Type B pancreatic cell (in vitro differentiated cells): ENCODE measurements at regions not wholly inside any gene's neighbourhood (a gene's known extent, or its start where the extent isn't known, plus 50 kb on each side); places are given as distances from the start of the nearest gene placed in this dataset.

Experiments
- DNase-seq: peaks from one replicate; pipeline ENCODE4 v3.0.0; 2021; ENCODE audit warnings: mixed read lengths; ENCODE audit not compliant: unreplicated experiment; ENCODE audit errors: extremely low spot score
- H3K27ac Mint-ChIP-seq: 2 replicates; pipeline ENCODE4 v1.8.0; 2021; ENCODE audit warnings: mild to moderate bottlenecking, mixed read lengths
- H3K27me3 Mint-ChIP-seq: 2 replicates; pipeline ENCODE4 v1.8.0; 2021; ENCODE audit warnings: mixed read lengths
- H3K36me3 Mint-ChIP-seq: 2 replicates; pipeline ENCODE4 v1.8.0; 2021; ENCODE audit warnings: mixed read lengths
- H3K4me1 Mint-ChIP-seq: one replicate; pipeline ENCODE4 v1.8.0; 2021; ENCODE audit warnings: mixed read lengths; ENCODE audit not compliant: unreplicated experiment
- H3K4me3 Mint-ChIP-seq: 2 replicates; pipeline ENCODE4 v1.8.0; 2021; ENCODE audit warnings: mild to moderate bottlenecking, mixed read lengths
- H3K9me3 Mint-ChIP-seq: 2 replicates; pipeline ENCODE4 v1.8.0; 2021; ENCODE audit warnings: mixed read lengths
- TF ChIP-seq, protein P1 (sequence below): fragments of 200-600 bp; sonication (generic); conservative IDR thresholded peaks from 2 replicates; pipeline ENCODE4 v1.5.0; 2021; ENCODE audit warnings: antibody characterized with exemption, mild to moderate bottlenecking

- no peak for DNase-seq
- peaks cover under 1% of the 10 kb centered on the region for H3K36me3 Mint-ChIP-seq
- peaks cover 9% of the 10 kb centered on the region for H3K27me3 Mint-ChIP-seq
- no peaks in the 10 kb centered on the region for H3K9me3 Mint-ChIP-seq
- TF ChIP-seq, protein P1, sequence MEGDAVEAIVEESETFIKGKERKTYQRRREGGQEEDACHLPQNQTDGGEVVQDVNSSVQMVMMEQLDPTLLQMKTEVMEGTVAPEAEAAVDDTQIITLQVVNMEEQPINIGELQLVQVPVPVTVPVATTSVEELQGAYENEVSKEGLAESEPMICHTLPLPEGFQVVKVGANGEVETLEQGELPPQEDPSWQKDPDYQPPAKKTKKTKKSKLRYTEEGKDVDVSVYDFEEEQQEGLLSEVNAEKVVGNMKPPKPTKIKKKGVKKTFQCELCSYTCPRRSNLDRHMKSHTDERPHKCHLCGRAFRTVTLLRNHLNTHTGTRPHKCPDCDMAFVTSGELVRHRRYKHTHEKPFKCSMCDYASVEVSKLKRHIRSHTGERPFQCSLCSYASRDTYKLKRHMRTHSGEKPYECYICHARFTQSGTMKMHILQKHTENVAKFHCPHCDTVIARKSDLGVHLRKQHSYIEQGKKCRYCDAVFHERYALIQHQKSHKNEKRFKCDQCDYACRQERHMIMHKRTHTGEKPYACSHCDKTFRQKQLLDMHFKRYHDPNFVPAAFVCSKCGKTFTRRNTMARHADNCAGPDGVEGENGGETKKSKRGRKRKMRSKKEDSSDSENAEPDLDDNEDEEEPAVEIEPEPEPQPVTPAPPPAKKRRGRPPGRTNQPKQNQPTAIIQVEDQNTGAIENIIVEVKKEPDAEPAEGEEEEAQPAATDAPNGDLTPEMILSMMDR = no peak
- H3K4me1 Mint-ChIP-seq = peaks cover 5% of the 10 kb centered on the region
- no peak overlapping the region for H3K4me3 Mint-ChIP-seq
- H3K27ac Mint-ChIP-seq = no peak overlapping the region
Measured at GRCh38 chr12:95390192-95390591, 83.8 kb upstream of the METAP2 start.

DNA sequence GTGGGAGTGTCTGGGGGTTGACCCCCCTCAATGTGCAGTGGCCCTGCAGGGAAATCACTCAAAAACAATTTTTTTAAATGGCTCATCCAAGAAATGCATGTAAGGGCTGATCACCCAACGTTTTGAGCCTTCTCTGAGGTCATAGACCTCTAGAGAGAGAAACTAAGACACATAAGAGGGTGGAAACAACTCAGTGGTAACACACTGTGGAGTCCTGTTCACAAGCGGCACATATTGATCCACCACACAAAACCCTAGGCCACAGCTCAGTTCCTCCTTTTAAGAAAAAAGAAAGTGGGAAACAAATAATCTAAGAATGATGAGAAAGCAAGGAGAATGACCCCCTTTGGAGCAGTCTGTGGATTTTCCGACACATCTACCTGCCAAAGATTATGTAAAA, 83.0 kb upstream of the METAP2 start:
- Mint-ChIP-seq H3K27ac (no peak overlapping the region), H3K27me3 (peaks cover 16% of the 10 kb centered on the region), H3K4me3 (no peak overlapping the region), H3K9me3 (no peaks in the 10 kb centered on the region), H3K36me3 (peaks cover 4% of the 10 kb centered on the region), H3K4me1 (peaks cover 1% of the 10 kb centered on the region)
- DNase-seq = no peak
- TF ChIP-seq, protein P1 = no peak

DNA sequence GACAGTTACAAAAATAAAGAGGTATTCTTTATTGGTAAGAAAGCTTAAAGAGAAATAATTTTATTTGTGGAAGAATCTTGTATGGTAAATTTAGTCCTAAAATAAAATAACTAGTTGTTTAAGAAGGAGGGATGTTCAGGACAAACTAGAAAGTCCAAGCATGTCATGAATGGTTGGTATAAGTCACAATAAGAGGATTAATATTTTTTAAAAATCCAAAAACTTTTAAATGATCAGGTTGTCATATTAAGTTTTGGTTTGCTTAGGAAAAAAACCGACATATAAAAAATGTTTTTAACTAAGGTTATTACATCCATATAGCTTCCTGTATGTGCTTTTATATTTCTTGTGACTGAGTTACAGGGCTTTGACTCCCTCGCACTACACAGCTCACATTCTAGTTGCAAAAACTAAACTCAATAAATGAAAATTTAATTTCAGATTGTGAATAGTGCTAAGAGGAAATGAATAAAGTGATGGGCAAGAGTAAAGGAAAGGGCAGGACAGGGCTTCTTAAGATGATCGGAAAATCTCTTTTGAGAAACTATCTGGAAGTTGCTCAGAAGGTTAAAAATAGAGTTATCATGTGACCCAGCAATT, 80.7 kb upstream of the METAP2 start:
- H3K9me3 Mint-ChIP-seq = no peaks in the 10 kb centered on the region
- TF ChIP-seq, protein P1 = no peak
- H3K27ac Mint-ChIP-seq = no peak overlapping the region
- H3K36me3 Mint-ChIP-seq = peaks cover 4% of the 10 kb centered on the region
- peaks cover 25% of the 10 kb centered on the region for H3K27me3 Mint-ChIP-seq
- no peak overlapping the region for H3K4me3 Mint-ChIP-seq
- no peaks in the 10 kb centered on the region for H3K4me1 Mint-ChIP-seq
- DNase-seq = no peak

GRCh38 chr12:95395696-95396095, 78.3 kb upstream of the METAP2 start:
- Mint-ChIP-seq H3K4me3 (no peak overlapping the region), H3K36me3 (peaks cover 4% of the 10 kb centered on the region), H3K27ac (no peak overlapping the region), H3K27me3 (peaks cover 28% of the 10 kb centered on the region), H3K9me3 (no peaks in the 10 kb centered on the region), H3K4me1 (no peaks in the 10 kb centered on the region)
- TF ChIP-seq, protein P1 = no peak
- DNase-seq = no peak

DNA sequence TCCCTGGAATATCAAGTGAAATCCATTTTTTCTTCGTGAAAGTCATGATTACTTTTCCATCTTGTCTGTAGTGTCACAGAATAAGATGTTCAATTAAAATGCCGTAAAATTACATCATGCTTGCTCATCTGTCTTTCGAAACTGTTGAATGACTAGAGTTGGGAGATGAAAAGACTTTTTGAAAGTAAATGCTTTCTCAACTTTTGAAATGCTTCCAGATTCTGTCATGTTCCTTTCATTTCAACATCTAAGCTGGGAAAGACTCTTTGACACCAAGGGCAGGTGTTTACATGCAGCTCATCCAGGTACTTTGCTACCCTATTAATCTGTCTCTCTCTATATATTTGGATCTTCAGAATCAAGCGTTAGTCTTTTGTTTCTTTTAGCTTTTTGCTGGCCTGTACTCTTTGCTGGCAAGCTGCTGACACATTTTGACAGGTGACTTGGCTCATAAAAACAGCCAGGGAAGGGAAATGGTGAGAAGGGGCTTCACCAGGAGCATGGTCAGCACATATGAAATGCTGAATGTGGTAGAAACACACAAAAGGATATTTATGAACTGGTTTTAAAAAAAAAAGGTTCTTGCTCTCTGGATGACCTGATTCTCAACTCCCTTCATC, 77.0 kb upstream of the METAP2 start:
- Mint-ChIP-seq H3K4me1 (no peaks in the 10 kb centered on the region), H3K27me3 (peaks cover 30% of the 10 kb centered on the region)
- TF ChIP-seq, protein P1 = no peak

More for the DNA sequence above, 77.0 kb upstream of the METAP2 start:
- H3K4me3 Mint-ChIP-seq = no peak overlapping the region
- H3K36me3 Mint-ChIP-seq = peaks cover 4% of the 10 kb centered on the region
- H3K9me3 Mint-ChIP-seq = no peaks in the 10 kb centered on the region
- no peak overlapping the region for H3K27ac Mint-ChIP-seq
- no peak for DNase-seq
